Vagina (tissue), 2 donors: ENCODE measurements at regions not wholly inside any gene's neighbourhood (a gene's known extent, or its start where the extent isn't known, plus 50 kb on each side); places are given as distances from the start of the nearest gene placed in this dataset.
"Not testable (repeated sequence)": the region's sequence is repeated elsewhere in the genome, so short reads cannot be mapped to it uniquely, and the experiment has no call there.

Experiments
- POLR2A ChIP-seq, 2 donors: fragments of 450-650 bp; IDR thresholded peaks; one replicate each; pipeline ENCODE4 v1.6.1; 2017; ENCODE audit warnings: antibody characterized with exemption in 2 of 2, mild to moderate bottlenecking in 2 of 2, moderate library complexity in 2 of 2
- TF ChIP-seq, protein P1 (sequence below), 3 experiments: fragments of 450-650 bp in 2 of 3; fragments of 200-600 bp in 1 of 3; sonication (generic) in 1 of 3; IDR thresholded peaks; one replicate each; pipeline ENCODE4 v1.5.1; 2017 to 2019; ENCODE audit warnings: antibody characterized with exemption in 3 of 3, mild to moderate bottlenecking in 2 of 3, moderate library complexity in 2 of 3

GRCh38 chr2:110322535-110322934, 110.2 kb upstream of the MTLN start:
- TF ChIP-seq, protein P1, sequence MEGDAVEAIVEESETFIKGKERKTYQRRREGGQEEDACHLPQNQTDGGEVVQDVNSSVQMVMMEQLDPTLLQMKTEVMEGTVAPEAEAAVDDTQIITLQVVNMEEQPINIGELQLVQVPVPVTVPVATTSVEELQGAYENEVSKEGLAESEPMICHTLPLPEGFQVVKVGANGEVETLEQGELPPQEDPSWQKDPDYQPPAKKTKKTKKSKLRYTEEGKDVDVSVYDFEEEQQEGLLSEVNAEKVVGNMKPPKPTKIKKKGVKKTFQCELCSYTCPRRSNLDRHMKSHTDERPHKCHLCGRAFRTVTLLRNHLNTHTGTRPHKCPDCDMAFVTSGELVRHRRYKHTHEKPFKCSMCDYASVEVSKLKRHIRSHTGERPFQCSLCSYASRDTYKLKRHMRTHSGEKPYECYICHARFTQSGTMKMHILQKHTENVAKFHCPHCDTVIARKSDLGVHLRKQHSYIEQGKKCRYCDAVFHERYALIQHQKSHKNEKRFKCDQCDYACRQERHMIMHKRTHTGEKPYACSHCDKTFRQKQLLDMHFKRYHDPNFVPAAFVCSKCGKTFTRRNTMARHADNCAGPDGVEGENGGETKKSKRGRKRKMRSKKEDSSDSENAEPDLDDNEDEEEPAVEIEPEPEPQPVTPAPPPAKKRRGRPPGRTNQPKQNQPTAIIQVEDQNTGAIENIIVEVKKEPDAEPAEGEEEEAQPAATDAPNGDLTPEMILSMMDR (IDR thresholded peaks at IDR 0.05): not testable (repeated sequence)
- not testable (repeated sequence) for TF ChIP-seq POLR2A (IDR thresholded peaks at IDR 0.05)
